ENCODE measurements at regions not wholly inside any gene's neighbourhood (a gene's known extent, or its start where the extent isn't known, plus 50 kb on each side); places are given as distances from the start of the nearest gene placed in this dataset.

GRCh38 chr14:86823581-86823980 lies 1169.4 kb downstream of the GALC start:
- CTCF ChIA-PET: no interaction called here
- intact Hi-C loops (cut with micrococcal nuclease; ENCODE audit: unreplicated experiment): no loop called here

GRCh38 chr14:86815341-86815740 lies 1177.6 kb downstream of the GALC start:
- no peak for DNase-seq (ENCODE audit: low spot score)
- H3K36me3 ChIP-seq (ENCODE audit: insufficient read depth, low read length, poor library complexity, severe bottlenecking): no peaks in the 10 kb centered on the region
- H3K4me3 ChIP-seq (ENCODE audit: low read depth, low read length, poor library complexity, severe bottlenecking): no peak overlapping the region
- TF ChIP-seq EZH2 (IDR thresholded peaks at IDR 0.05; ENCODE audit: borderline replicate concordance, low read depth, low read length, poor library complexity, severe bottlenecking) (no peak), CTCF (conservative IDR thresholded peaks at IDR 0.05; ENCODE audit: low read depth, low read length) (no peak)
- no peaks in the 10 kb centered on the region for H3K4me1 ChIP-seq (ENCODE audit: insufficient read depth, low read length, poor library complexity, severe bottlenecking)
- POLR2A ChIA-PET (ENCODE audit: low non-redundant PET): no interaction called here
- H3K27ac ChIP-seq (ENCODE audit: low read depth, low read length, poor library complexity, severe bottlenecking): no peak overlapping the region
- H3K9me3 ChIP-seq (ENCODE audit: low read depth, low read length, poor library complexity, severe bottlenecking): no peaks in the 10 kb centered on the region
- H3K27me3 ChIP-seq (replicated peaks; ENCODE audit: insufficient read depth, low read depth, low read length, poor library complexity): no peaks in the 10 kb centered on the region
- intact Hi-C loops (cut with micrococcal nuclease; ENCODE audit: unreplicated experiment): no loop called here
- CTCF ChIA-PET: no interaction called here
- BruUV-seq (replicated peaks): no TSS peak

More at GRCh38 chr14:86823581-86823980, 1169.4 kb downstream of the GALC start:
- POLR2A ChIA-PET (ENCODE audit: low non-redundant PET): no interaction called here
- no peak overlapping the region for H3K27ac ChIP-seq (ENCODE audit: low read depth, low read length, poor library complexity, severe bottlenecking)
- H3K36me3 ChIP-seq (ENCODE audit: insufficient read depth, low read length, poor library complexity, severe bottlenecking): no peaks in the 10 kb centered on the region
- no peak for TF ChIP-seq EZH2 (IDR thresholded peaks at IDR 0.05; ENCODE audit: borderline replicate concordance, low read depth, low read length, poor library complexity, severe bottlenecking)
- TF ChIP-seq CTCF (conservative IDR thresholded peaks at IDR 0.05; ENCODE audit: low read depth, low read length): no peak
- no peaks in the 10 kb centered on the region for H3K27me3 ChIP-seq (replicated peaks; ENCODE audit: insufficient read depth, low read depth, low read length, poor library complexity)
- DNase-seq (ENCODE audit: low spot score): no peak
- H3K4me1 ChIP-seq (ENCODE audit: insufficient read depth, low read length, poor library complexity, severe bottlenecking): no peaks in the 10 kb centered on the region
- no peak overlapping the region for H3K4me3 ChIP-seq (ENCODE audit: low read depth, low read length, poor library complexity, severe bottlenecking)
- BruUV-seq (replicated peaks): no TSS peak
- H3K9me3 ChIP-seq (ENCODE audit: low read depth, low read length, poor library complexity, severe bottlenecking): no peaks in the 10 kb centered on the region

GRCh38 chr14:86802726-86803125 lies 1190.3 kb downstream of the GALC start:
- H3K27ac ChIP-seq (ENCODE audit: low read depth, low read length, poor library complexity, severe bottlenecking): no peak overlapping the region
- intact Hi-C loops (cut with micrococcal nuclease; ENCODE audit: unreplicated experiment): no loop called here
- ChIA-PET CTCF (no interaction called here), POLR2A (ENCODE audit: low non-redundant PET) (no interaction called here)
- no peaks in the 10 kb centered on the region for H3K27me3 ChIP-seq (replicated peaks; ENCODE audit: insufficient read depth, low read depth, low read length, poor library complexity)
- TF ChIP-seq EZH2 (IDR thresholded peaks at IDR 0.05; ENCODE audit: borderline replicate concordance, low read depth, low read length, poor library complexity, severe bottlenecking): no peak
- TF ChIP-seq CTCF (conservative IDR thresholded peaks at IDR 0.05; ENCODE audit: low read depth, low read length): no peak
- H3K9me3 ChIP-seq (ENCODE audit: low read depth, low read length, poor library complexity, severe bottlenecking): no peaks in the 10 kb centered on the region
- no peak overlapping the region for H3K4me3 ChIP-seq (ENCODE audit: low read depth, low read length, poor library complexity, severe bottlenecking)
- peaks cover 14% of the 10 kb centered on the region for H3K4me1 ChIP-seq (ENCODE audit: insufficient read depth, low read length, poor library complexity, severe bottlenecking)
- BruUV-seq (replicated peaks): no TSS peak
- DNase-seq (ENCODE audit: low spot score): no peak
- H3K36me3 ChIP-seq (ENCODE audit: insufficient read depth, low read length, poor library complexity, severe bottlenecking): no peaks in the 10 kb centered on the region
